ENCODE measurements at regions not wholly inside any gene's neighbourhood (a gene's known extent, or its start where the extent isn't known, plus 50 kb on each side); places are given as distances from the start of the nearest gene placed in this dataset.

DNA sequence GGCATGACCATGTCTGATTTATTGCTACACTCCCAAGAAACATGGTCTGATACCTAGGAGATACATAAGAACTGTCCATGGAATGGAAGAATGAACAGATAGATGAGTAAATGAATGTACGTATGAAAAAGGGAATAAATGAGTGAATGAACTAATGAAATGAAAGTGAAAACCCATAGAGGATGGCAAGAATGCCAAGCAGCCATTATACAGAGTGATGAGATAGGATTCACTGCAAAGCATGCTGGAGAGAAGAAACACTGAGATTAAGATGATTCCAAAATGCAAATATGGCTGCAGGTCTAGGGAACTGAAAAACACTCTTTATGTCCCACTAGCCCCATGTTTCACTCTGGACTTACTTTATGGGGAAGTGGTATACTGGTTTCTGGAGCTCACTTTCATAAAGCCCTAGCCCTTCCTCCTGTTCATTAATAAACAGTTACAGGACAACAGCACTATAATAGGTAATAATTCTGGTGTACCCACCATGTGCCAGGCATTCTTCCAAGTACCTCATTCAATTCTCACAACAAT, 170.3 kb upstream of the RAD23B start:
- TF ChIP-seq POLR2A (IDR thresholded peaks at IDR 0.05) = no peak
- TF ChIP-seq EP300 (IDR thresholded peaks at IDR 0.05) = no peak
- no peak for TF ChIP-seq POLR2AphosphoS5 (IDR thresholded peaks at IDR 0.05)
- TF ChIP-seq, protein P1, sequence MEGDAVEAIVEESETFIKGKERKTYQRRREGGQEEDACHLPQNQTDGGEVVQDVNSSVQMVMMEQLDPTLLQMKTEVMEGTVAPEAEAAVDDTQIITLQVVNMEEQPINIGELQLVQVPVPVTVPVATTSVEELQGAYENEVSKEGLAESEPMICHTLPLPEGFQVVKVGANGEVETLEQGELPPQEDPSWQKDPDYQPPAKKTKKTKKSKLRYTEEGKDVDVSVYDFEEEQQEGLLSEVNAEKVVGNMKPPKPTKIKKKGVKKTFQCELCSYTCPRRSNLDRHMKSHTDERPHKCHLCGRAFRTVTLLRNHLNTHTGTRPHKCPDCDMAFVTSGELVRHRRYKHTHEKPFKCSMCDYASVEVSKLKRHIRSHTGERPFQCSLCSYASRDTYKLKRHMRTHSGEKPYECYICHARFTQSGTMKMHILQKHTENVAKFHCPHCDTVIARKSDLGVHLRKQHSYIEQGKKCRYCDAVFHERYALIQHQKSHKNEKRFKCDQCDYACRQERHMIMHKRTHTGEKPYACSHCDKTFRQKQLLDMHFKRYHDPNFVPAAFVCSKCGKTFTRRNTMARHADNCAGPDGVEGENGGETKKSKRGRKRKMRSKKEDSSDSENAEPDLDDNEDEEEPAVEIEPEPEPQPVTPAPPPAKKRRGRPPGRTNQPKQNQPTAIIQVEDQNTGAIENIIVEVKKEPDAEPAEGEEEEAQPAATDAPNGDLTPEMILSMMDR (IDR thresholded peaks at IDR 0.05) = no peak

All from sigmoid colon (tissue), 4 donors.